NCI-H82 (cell line): ENCODE measurements at regions not wholly inside any gene's neighbourhood (a gene's known extent, or its start where the extent isn't known, plus 50 kb on each side); places are given as distances from the start of the nearest gene placed in this dataset.
A peak's percentile ranks its signal among the peaks of the same experiment; 100 is the strongest.
"Not testable (repeated sequence)": the region's sequence is repeated elsewhere in the genome, so short reads cannot be mapped to it uniquely, and the experiment has no call there.

Source experiments
- DNase-seq: peaks from one replicate; lab custom pipeline; 2025; lab: John Stamatoyannopoulos, UW

DNA sequence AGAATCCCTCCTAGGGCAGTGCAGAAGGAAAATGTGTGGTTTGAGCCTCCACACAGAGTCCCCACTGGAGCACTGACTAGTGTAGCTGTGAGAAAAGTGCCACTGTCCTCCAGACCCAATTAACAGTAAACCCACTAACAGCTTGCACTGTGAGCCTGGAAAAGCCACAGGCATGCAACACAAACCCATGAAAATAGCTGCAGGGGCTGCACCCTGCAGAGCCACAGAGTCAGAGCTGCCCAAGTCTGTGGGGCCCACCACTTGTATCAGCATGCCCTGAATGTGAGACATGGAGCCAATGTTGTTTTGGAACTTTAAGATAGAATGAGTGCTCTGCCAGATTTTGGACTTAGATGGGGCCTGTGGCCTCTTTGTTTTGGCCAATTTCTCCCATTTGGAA, 119.8 kb upstream of the CDH9 start:
- no peak for DNase-seq

DNA sequence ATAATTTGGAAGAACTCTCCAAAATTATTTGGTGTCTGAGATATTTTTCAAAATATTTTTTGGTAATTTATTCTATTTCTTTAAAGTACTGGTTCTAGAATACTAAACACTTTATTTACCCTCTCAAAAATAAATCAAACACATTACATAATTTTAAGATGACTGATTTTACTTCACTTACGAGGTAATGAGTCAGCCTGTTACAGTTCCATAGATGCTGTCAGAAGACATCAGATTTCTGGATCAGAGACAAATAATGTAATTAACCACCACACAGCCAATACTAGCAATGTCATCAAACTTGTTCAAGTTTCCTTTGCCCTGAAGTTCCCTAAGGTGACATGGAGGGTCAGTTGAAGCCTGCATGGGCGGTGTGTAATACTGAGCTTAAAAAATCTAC, 106.1 kb upstream of the CDH9 start:
- no peak for DNase-seq

DNA sequence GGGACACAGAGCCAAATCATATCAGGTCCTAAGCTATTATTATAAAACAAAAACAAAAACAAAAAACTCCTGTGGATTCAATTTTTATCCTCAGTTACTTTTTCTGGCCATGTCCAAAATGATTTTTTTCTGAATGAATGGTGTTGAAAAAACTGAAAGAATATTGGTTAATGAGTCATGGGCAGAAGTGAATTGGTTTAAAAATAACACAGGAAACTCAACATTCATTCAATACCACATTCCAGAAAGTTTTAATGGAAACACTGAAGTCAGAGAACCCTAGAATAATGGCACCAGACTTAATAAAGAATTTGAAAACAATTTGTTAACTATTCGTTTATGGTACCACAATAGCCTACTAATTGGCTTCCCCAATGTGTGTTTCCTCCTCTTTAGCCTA, 102.4 kb upstream of the CDH9 start:
- DNase-seq = no peak

DNA sequence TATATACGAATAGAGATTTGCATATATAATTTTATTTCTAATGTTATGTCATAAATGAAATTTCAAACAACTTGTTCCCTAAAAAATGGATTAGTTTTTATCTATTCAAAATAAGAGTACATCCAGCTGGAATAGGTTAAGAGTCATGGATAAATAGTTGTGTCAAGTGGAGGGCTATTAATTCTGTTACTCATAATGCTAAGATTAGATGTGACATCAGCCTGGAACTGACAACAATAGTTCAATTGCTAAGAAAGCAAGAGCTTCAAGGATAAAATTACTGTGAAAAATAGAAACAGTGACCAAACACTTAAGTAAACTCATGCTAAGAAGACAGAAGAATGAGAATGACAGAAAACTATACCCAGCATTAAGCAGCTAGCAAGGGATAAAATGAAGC, 92.2 kb upstream of the CDH9 start:
- no peak for DNase-seq

DNA sequence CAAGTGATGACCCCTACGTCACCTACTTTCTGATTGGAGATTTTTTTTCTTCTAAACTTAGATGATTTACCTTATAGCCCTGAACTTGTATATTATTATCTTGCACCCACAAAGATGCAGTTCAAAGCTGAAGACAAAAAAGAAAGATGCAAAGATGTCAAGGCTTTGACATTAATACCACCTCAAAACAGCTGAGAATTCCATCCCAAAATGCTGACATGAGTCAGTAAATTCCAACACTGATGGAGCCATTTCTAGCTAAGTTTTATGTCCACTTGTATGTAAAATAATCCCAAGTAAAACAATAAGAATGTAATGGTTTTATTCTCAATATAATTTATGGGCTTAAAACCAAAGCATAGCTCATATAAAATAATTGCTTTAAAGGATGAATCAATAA, 91.5 kb upstream of the CDH9 start:
- no peak for DNase-seq

DNA sequence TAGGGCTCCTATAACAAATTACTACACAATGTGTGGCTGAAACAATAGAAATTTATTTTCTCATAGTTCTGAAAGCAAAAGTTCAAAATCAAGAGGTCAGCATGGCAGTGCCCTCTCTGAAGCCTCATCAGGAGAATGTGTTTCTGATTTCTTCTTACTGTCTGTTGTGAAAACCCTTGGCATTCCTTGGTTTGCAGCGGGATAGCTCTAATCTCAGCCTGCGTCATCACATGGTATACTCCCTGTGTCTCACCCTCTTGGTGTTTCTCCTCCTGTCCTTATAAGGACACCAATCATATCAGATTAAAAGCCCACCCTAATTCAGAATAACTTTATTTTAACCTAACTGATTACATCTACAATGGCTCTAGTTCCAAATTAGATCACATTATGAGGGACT, 87.5 kb upstream of the CDH9 start:
- DNase-seq = no peak

DNA sequence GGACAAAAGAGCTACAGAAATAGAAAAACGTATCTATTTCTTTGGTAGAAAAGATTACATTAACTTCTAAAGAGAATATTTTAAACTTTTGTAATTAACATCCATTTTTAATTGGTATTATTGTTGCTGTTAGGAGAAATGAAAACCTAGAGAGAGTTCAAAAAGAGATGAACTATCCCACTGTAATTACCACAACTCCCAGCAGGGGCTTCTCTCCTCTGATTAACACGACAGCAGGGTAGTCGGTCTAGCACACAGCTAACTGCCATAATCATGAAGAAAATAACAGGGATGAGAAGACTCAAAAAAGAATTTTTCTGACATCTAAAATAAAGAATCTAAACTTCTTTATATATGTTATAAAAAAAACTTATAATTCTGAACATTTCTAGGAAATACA, 86.2 kb upstream of the CDH9 start:
- peak; percentile 55 for DNase-seq

DNA sequence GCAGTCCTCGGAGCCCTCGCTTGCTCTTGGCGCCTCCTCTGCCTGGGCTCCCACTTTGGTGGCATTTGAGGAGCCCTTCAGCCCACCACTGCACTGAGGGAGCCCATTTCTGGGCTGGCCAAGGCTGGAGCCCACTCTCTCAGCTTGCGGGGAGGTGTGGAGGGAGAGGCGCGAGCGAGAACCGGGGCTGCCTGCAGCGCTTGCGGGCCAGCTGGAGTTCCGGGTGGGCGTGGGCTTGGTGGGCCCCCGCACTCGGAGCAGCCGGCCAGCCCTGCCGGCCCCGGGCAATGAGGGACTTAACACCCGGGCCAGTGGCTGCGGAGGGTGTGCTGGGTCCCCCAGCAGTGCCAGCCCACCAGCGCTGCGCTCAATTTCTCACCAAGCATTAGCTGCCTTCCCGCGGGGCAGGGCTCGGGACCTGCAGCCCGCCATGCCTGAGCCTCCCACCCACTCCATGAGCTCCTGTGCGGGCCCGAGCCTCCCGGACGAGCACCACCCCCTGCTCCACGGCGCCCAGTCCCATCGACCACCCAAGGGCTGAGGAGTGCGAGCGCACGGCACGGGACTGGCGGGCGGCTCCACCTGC, 81.4 kb upstream of the CDH9 start:
- DNase-seq = not testable (repeated sequence)

DNA sequence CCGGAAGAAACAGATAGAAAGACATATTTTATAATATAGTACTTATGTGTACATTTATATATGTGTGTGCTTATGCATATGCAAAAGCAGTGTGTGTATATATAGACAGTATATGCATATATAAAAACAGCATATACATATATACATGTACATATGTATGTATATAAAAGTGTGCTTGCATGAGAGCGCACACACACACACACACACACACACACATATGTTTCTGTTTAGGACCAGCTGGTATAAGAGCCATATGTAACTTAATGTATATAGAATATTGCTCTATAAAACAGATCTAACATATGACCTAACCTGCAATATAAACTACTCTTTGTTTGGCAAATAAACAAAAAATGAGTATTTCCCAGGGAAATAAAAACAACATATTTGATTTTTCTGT, 65.1 kb upstream of the CDH9 start:
- no peak for DNase-seq

DNA sequence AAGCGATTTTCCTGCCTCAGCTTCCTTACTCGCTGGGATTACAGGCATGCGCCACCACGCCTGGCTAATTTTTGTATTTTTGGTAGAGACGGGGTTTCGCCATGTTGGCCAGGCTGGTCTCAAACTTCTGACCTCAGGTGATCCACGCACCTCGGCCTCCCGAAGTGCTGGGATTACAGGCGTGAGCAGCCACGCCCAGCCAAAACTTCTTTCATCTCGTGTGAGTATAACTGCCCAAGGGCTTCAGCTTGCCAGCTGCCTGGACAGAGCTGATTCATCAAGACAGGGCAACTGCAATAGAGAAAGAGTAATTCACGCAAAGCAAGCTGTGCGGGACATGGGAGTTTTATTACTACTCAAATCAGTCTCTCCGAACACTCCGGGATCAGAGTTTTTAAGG, 57.4 kb upstream of the CDH9 start:
- not testable (repeated sequence) for DNase-seq

DNA sequence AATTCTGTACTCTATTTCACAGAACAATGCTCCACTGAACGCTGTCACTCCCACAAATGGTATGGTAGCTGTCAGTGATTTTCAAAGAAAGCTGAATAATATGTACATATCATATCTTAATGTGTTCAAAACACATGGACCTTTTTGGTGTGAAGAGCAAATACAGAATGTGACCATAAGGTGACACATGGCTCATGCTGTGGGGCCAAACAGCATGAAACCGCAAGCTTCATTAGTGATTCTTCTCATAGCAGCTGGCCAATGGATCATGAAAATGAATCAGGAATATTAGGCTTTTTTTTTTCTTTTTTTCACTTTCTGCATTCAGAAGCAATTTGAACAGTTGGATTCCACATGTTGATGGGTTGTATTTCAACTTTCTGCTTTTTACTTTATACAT, 54.9 kb upstream of the CDH9 start:
- no peak for DNase-seq

DNA sequence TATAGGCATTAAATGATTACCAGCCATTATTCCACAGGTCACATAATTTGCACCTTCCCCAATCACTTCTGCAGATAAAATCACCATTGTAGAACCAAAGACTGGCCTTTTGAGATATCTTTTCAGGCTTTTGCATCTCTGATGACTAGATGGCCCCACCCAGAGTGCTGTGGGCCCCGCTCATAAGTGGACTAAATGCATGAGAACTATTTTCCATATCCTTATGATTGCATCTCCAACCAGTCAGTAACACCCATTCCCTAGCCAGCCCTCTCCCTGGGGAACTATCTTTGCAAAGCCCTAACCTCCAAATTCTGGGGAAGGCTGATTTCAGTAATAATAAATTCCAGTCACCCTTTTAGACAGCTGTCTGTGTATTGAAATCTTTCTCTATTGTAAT, 53.5 kb upstream of the CDH9 start:
- no peak for DNase-seq

DNA sequence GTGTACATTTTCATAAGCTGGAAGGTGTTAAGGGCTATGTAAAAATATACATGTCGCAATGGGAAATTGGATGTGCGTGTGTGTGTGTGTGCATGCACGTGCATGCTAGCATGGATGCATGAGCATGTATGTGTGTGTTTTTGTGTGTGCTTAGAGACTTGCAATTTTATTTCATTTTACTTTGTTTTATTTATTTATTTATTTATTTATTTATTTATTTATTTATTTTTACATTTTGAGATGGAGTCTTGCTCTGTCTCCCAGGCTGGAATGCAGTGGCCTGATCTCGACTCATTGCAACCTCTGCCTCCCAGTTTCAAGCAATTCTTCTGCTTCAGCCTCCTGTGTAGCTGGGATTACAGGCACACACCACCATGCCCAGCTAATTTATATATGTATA, 50.4 kb upstream of the CDH9 start:
- not testable (repeated sequence) for DNase-seq
